ENCODE measurements at regions not wholly inside any gene's neighbourhood (a gene's known extent, or its start where the extent isn't known, plus 50 kb on each side); places are given as distances from the start of the nearest gene placed in this dataset.

GRCh38 chr4:17427991-17428390, 83.9 kb downstream of the QDPR start:
- TF ChIP-seq, protein P1, sequence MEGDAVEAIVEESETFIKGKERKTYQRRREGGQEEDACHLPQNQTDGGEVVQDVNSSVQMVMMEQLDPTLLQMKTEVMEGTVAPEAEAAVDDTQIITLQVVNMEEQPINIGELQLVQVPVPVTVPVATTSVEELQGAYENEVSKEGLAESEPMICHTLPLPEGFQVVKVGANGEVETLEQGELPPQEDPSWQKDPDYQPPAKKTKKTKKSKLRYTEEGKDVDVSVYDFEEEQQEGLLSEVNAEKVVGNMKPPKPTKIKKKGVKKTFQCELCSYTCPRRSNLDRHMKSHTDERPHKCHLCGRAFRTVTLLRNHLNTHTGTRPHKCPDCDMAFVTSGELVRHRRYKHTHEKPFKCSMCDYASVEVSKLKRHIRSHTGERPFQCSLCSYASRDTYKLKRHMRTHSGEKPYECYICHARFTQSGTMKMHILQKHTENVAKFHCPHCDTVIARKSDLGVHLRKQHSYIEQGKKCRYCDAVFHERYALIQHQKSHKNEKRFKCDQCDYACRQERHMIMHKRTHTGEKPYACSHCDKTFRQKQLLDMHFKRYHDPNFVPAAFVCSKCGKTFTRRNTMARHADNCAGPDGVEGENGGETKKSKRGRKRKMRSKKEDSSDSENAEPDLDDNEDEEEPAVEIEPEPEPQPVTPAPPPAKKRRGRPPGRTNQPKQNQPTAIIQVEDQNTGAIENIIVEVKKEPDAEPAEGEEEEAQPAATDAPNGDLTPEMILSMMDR (conservative IDR thresholded peaks at IDR 0.05; ENCODE audit: low read depth in 2 of 2), result no peak
- TF ChIP-seq EZH2 (IDR thresholded peaks at IDR 0.05; ENCODE audit: low read depth, unreplicated experiment) (no peak), POLR2AphosphoS5 (IDR thresholded peaks at IDR 0.05; ENCODE audit: low read depth) (no peak), CREB1 (CRISPR knock-in tag; IDR thresholded peaks at IDR 0.05; ENCODE audit: low read depth) (no peak)

Measured in GM23338 (cell line).